Tibial nerve (tissue), 4 donors: ENCODE measurements at regions not wholly inside any gene's neighbourhood (a gene's known extent, or its start where the extent isn't known, plus 50 kb on each side); places are given as distances from the start of the nearest gene placed in this dataset.

ENCODE experiments used
- EP300 ChIP-seq, 2 donors: sonication (generic); formaldehyde crosslinking; IDR thresholded peaks; one replicate each; pipeline ENCODE4 v1.6.1; 2017; ENCODE audit warnings: antibody characterized with exemption in 2 of 2, mild to moderate bottlenecking in 1 of 2
- TF ChIP-seq, protein P1 (sequence below), 5 experiments: fragments of 200-600 bp in 3 of 5; fragments of 450-650 bp in 2 of 5; sonication (generic) in 3 of 5; IDR thresholded peaks; one replicate each; pipeline ENCODE4 v1.5.1; 2016 to 2019; ENCODE audit warnings: antibody characterized with exemption in 5 of 5, mild to moderate bottlenecking in 3 of 5, moderate library complexity in 2 of 5

DNA sequence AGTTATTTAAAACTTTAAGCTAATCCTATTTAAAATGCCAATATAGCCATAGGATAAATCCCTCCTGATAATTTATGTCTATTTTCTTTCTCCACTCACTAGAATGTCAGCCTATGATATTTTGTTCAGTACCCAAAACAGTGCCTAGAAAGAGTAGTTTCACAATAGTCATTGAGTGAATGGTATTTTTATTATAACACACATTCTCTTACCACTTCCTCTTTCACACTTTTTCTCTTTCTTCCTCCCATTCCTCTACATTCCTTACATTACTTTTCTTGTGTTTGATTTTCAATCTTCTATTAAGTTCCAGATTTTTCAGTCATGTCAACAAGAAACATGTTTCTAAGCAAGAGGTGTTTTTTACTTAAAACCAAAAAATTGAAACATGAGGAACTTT is 327.6 kb upstream of the UBE2E3 start:
- TF ChIP-seq, protein P1, sequence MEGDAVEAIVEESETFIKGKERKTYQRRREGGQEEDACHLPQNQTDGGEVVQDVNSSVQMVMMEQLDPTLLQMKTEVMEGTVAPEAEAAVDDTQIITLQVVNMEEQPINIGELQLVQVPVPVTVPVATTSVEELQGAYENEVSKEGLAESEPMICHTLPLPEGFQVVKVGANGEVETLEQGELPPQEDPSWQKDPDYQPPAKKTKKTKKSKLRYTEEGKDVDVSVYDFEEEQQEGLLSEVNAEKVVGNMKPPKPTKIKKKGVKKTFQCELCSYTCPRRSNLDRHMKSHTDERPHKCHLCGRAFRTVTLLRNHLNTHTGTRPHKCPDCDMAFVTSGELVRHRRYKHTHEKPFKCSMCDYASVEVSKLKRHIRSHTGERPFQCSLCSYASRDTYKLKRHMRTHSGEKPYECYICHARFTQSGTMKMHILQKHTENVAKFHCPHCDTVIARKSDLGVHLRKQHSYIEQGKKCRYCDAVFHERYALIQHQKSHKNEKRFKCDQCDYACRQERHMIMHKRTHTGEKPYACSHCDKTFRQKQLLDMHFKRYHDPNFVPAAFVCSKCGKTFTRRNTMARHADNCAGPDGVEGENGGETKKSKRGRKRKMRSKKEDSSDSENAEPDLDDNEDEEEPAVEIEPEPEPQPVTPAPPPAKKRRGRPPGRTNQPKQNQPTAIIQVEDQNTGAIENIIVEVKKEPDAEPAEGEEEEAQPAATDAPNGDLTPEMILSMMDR (IDR thresholded peaks at IDR 0.05), result no peak
- no peak for TF ChIP-seq EP300 (IDR thresholded peaks at IDR 0.05)
